Thyroid gland (tissue), 4 donors: ENCODE measurements at regions not wholly inside any gene's neighbourhood (a gene's known extent, or its start where the extent isn't known, plus 50 kb on each side); places are given as distances from the start of the nearest gene placed in this dataset.

Experiments
- DNase-seq, 2 donors: peaks; one replicate each; pipeline ENCODE4 v3.0.0-alpha.2; 2019
- H3K27ac ChIP-seq, 3 donors: fragments of 200-600 bp; sonication (generic); 1 replicate in 2 of 3; 2 replicates in 1 of 3; pipeline ENCODE4 v1.5.1; 2016 to 2019; ENCODE audit warnings: mild to moderate bottlenecking in 1 of 3, moderate library complexity in 1 of 3
- H3K27me3 ChIP-seq: fragments of 200-600 bp; sonication (generic); one replicate; pipeline ENCODE4 v1.5.1; 2019
- H3K36me3 ChIP-seq, 2 donors: fragments of 200-600 bp; sonication (generic); one replicate each; pipeline ENCODE4 v1.5.1; 2016 to 2019
- H3K4me1 ChIP-seq, 2 donors: fragments of 200-600 bp; sonication (generic); one replicate each; pipeline ENCODE4 v1.5.1; 2017 to 2019
- H3K4me3 ChIP-seq, 3 donors: fragments of 200-600 bp; sonication (generic); replicated peaks in 1 of 3; 1 replicate in 2 of 3; 2 replicates in 1 of 3; pipeline ENCODE4 v1.5.1; 2016; ENCODE audit warnings: mild to moderate bottlenecking in 1 of 3
- H3K9me3 ChIP-seq: fragments of 200-600 bp; sonication (generic); one replicate; pipeline ENCODE4 v1.5.1; 2017
- CTCF ChIP-seq, 6 experiments: fragments of 200-600 bp in 3 of 6; fragments of 450-650 bp in 3 of 6; sonication (generic) in 3 of 6; IDR thresholded peaks; one replicate each; pipeline ENCODE4 v1.5.1; 2016 to 2019; ENCODE audit warnings: antibody characterized with exemption in 6 of 6, mild to moderate bottlenecking in 2 of 6, inconsistent platforms in 1 of 6, moderate library complexity in 1 of 6
- POLR2A ChIP-seq, 2 donors: fragments of 450-650 bp; IDR thresholded peaks; one replicate each; pipeline ENCODE4 v1.6.1; 2017; ENCODE audit warnings: antibody characterized with exemption in 2 of 2, mild to moderate bottlenecking in 2 of 2, moderate library complexity in 1 of 2
- WGBS, 2 donors: methylation state at CpG; one replicate each; pipeline ENCODE4 v1.1.5; 2017; 5-methylcytosine and 5-hydroxymethylcytosine counted together
- intact Hi-C: fragments of 100-400 bp; cut with DNase I; formaldehyde crosslinking; loops from one replicate; pipeline ENCODE4 v1.15.1; 2023

GRCh38 chr4:27154706-27155105 lies 294.1 kb downstream of the STIM2 start:
- Histone ChIP-seq H3K4me1 (no peaks in the 10 kb centered on the region), H3K36me3 (no peaks in the 10 kb centered on the region), H3K9me3 (no peaks in the 10 kb centered on the region), H3K27me3 (no peaks in the 10 kb centered on the region), H3K27ac (no peak overlapping the region), H3K4me3 (no peak overlapping the region)
- intact Hi-C loops, result no loop called here
- DNase-seq, result no peak
- 25 to 40% methylated on average over 3 of the region's 3 CpGs for WGBS, 2 donors
- TF ChIP-seq POLR2A (IDR thresholded peaks at IDR 0.05) (no peak), CTCF (IDR thresholded peaks at IDR 0.05) (no peak)

- no peak for DNase-seq
Measured at GRCh38 chr4:27161191-27161590, 300.6 kb downstream of the STIM2 start.

GRCh38 chr4:27168783-27169182 lies 308.1 kb downstream of the STIM2 start:
- intact Hi-C loops, result no loop called here

More at GRCh38 chr4:27161191-27161590, 300.6 kb downstream of the STIM2 start:
- Histone ChIP-seq H3K27ac (no peak overlapping the region), H3K4me1 (no peaks in the 10 kb centered on the region), H3K4me3 (no peak overlapping the region), H3K36me3 (no peaks in the 10 kb centered on the region), H3K9me3 (no peaks in the 10 kb centered on the region), H3K27me3 (no peaks in the 10 kb centered on the region)
- TF ChIP-seq CTCF (IDR thresholded peaks at IDR 0.05), result no peak
- no peak for TF ChIP-seq POLR2A (IDR thresholded peaks at IDR 0.05)
- WGBS, 2 donors, result 88 to 89% methylated on average over 4 of the region's 4 CpGs
- intact Hi-C loops, result no loop called here

GRCh38 chr4:27173280-27173679 lies 312.6 kb downstream of the STIM2 start:
- WGBS, 2 donors, result 64 to 86% methylated on average over 7 of the region's 7 CpGs
- Histone ChIP-seq H3K27ac (no peak overlapping the region), H3K27me3 (no peaks in the 10 kb centered on the region), H3K4me1 (no peaks in the 10 kb centered on the region), H3K36me3 (no peaks in the 10 kb centered on the region), H3K4me3 (no peak overlapping the region), H3K9me3 (no peaks in the 10 kb centered on the region)
- no peak for TF ChIP-seq CTCF (IDR thresholded peaks at IDR 0.05)
- TF ChIP-seq POLR2A (IDR thresholded peaks at IDR 0.05), result no peak
- intact Hi-C loops, result no loop called here
- DNase-seq, result no peak

More at GRCh38 chr4:27168783-27169182, 308.1 kb downstream of the STIM2 start:
- TF ChIP-seq POLR2A (IDR thresholded peaks at IDR 0.05) (no peak), CTCF (IDR thresholded peaks at IDR 0.05) (no peak)
- Histone ChIP-seq H3K27me3 (no peaks in the 10 kb centered on the region), H3K27ac (no peak overlapping the region), H3K36me3 (no peaks in the 10 kb centered on the region), H3K4me1 (no peaks in the 10 kb centered on the region), H3K9me3 (no peaks in the 10 kb centered on the region), H3K4me3 (no peak overlapping the region)
- 95% methylated on average over 1 of the region's 1 CpG for WGBS, 2 donors
- DNase-seq, result no peak

GRCh38 chr4:27176400-27176799 lies 315.8 kb downstream of the STIM2 start:
- Histone ChIP-seq H3K4me3 (no peak overlapping the region), H3K27ac (no peak overlapping the region), H3K4me1 (no peaks in the 10 kb centered on the region), H3K36me3 (no peaks in the 10 kb centered on the region), H3K27me3 (no peaks in the 10 kb centered on the region), H3K9me3 (no peaks in the 10 kb centered on the region)
- no peak for TF ChIP-seq CTCF (IDR thresholded peaks at IDR 0.05)
- no peak for TF ChIP-seq POLR2A (IDR thresholded peaks at IDR 0.05)
- WGBS, 2 donors, result 53 to 55% methylated on average over 3 of the region's 3 CpGs
- no peak for DNase-seq
- intact Hi-C loops, result no loop called here
